ENCODE measurements at regions not wholly inside any gene's neighbourhood (a gene's known extent, or its start where the extent isn't known, plus 50 kb on each side); places are given as distances from the start of the nearest gene placed in this dataset.

DNA sequence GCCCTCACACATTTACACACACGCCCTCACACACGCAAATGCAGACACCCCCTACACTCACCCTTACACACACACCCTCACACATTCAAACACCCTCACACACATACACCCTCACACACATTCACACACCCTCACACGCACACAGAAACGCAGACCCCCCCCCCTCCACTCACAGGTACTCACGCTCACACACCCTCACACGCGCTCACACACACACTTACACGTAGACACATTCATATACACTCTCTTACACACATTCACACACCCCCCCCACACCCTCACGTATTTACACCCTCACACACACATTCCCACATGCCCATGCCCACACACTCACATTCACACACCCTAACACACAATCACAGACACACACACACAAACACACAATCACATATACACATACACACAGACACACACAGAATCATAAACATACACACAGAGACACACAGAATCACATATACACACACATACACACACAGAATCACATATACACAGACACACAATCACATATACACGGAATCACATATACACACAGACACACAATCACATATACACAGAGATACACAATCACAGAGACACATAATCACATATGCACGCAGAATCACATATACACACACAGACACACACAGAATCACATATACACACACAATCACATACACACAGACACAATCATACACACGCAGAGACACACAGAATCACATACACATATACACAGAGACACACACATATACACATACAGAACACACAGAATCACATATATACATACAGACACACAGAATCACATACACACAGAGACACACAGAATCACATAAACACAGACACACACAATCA lies 250.1 kb upstream of the RPL38 start:
- ATAC-seq (peak; percentile 11), DNase-seq (no peak)
- Mint-ChIP-seq H3K27me3 (peaks cover 14% of the 10 kb centered on the region), H3K4me1 (no peaks in the 10 kb centered on the region), H3K27ac (no peak overlapping the region), H3K4me3 (no peak overlapping the region), H3K9me3 (no peaks in the 10 kb centered on the region)

DNA sequence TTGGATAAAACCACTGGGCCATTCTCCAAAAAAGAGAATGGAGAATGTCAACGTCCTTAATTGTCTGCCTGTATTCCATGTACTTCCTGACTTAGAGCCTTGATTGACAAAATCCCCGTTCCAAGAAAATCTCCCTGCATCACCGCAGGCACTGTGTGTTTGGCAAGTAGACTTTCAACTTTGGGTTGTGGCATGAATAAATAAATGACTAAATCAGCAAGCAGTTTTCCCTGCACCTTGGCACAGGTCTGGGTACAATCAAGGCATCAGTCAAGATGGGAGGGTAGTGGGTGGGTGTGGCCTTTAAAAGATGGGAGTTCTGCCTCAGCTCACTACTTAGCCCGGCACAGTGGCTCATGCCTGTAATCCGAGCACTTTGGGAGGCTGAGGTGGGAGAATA lies 248.5 kb upstream of the RPL38 start:
- H3K27me3 Mint-ChIP-seq, result peaks cover 14% of the 10 kb centered on the region
- ATAC-seq (no peak), DNase-seq (no peak)
- no peaks in the 10 kb centered on the region for H3K4me1 Mint-ChIP-seq
- peaks cover 2 to 4% of the 10 kb centered on the region in 2 donors for H3K9me3 Mint-ChIP-seq
- H3K27ac Mint-ChIP-seq, result no peak overlapping the region
- H3K4me3 Mint-ChIP-seq, result no peak overlapping the region

DNA sequence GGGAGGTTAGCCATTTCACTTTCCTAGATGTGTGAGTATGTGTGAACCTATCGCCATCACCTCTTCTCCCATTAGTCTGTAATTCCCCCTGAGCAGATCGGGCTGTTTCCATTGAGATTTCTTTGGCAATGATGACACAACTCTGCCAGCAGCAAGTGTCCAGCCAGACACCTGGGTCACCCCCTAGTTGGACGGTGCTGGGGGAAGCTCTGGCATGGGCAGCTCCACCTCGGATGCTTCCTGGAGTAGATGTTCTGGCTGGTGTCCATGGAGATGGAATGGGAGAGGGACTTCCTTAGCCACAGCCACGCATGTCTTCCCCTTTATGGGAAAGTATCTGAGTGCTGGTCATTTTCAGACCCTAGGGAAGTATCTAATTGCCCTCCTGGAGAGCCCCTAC lies 247.9 kb upstream of the RPL38 start:
- Mint-ChIP-seq H3K4me3 (no peak overlapping the region), H3K27ac (no peak overlapping the region), H3K27me3 (peaks cover 14% of the 10 kb centered on the region), H3K4me1 (no peaks in the 10 kb centered on the region), H3K9me3 (peaks cover 7 to 8% of the 10 kb centered on the region in 2 donors)
- no peak for ATAC-seq
- DNase-seq, result no peak

DNA sequence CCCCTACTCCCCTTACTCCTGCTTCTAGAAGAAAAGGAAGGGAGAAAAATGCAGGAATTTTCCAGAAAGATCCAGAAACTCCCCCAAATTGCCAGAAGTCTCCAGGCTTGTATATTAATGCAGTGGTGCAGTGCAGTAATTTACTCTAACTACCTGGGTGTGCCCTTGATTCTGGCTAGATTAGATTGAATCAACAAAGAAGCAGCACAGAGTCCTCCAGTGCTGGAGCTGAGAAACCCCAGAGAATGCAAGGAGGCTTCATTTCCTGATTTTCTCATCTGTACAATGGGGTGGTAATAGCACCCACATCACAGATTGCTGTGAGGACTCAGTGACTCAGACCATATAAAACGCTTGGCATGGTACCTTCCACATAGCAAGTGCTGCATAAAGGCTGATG lies 247.3 kb upstream of the RPL38 start:
- Mint-ChIP-seq H3K4me1 (no peaks in the 10 kb centered on the region), H3K9me3 (peaks cover 7 to 9% of the 10 kb centered on the region in 2 donors), H3K4me3 (no peak overlapping the region), H3K27ac (no peak overlapping the region), H3K27me3 (peaks cover 13% of the 10 kb centered on the region)
- DNase-seq (no peak), ATAC-seq (no peak)

DNA sequence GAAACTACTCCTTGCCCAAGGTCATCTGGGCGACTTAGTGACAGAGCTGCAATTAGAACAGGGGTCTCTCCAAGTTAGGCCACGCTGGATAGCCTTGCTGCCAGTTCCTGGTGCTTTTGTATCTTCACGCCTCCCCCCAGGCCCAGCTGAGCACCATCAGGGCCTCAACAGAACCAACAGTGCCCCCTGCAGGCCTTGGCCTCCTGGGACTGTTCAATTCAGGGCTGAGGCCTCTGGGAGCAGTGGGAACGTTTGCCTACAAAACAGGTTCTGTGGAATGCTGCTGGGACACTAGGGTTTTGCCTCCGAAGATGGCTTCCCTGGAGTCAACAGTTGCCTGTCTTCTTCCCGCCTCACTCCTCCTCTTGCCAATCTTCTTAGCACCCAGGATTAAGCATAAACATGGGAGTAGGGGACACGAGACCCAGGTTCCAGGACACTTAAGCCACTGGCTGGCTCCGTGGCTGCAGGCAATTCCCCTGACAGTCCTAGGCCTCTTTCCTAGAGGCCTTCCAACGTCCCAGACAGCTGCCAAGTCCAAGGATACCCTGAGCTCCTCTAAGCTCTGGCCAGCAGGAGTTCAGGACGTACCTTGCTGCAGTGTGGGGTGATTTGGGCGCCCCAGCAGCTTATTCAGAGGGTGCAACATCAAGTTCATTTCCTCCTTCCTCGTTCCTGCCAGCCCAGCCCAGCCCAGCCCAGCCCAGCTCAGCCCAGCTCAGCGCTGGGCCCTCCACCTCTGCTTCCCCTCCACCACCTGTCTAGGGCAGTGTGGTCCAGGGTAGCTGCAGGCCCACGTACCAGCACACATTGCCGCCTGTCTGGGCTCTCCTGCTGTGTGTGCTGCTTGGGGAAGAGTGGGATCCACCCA lies 246.6 kb upstream of the RPL38 start:
- no peak overlapping the region for H3K4me3 Mint-ChIP-seq
- H3K27ac Mint-ChIP-seq, result no peak overlapping the region
- no peaks in the 10 kb centered on the region for H3K4me1 Mint-ChIP-seq
- DNase-seq, result peak; percentile 34 to 35
- peaks cover 7 to 9% of the 10 kb centered on the region in 2 donors for H3K9me3 Mint-ChIP-seq
- peak; percentile 46 for ATAC-seq
- H3K27me3 Mint-ChIP-seq, result peaks cover 6% of the 10 kb centered on the region

DNA sequence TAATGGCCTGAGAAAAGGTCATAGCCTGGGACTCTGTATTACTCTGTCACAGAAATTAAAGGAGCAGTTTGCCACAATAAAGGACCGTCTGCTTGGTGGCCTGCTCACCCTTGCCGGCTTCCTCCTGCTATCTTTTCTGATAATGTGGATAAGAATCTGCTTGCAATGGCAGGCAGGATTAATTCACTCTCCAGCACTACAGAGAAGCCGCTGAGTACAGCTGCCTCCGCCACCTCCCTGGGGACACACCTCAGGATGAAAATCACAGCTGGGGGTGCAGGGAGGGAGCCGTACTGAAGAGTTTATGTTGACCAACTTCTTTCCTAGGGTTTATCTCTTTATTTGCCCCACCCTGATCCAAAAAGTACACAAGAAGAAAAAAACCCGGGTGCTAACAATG lies 245.9 kb upstream of the RPL38 start:
- Mint-ChIP-seq H3K9me3 (peaks cover 7 to 9% of the 10 kb centered on the region in 2 donors), H3K27me3 (no peaks in the 10 kb centered on the region), H3K4me1 (no peaks in the 10 kb centered on the region), H3K4me3 (no peak overlapping the region), H3K27ac (no peak overlapping the region)
- ATAC-seq (no peak), DNase-seq (no peak)

DNA sequence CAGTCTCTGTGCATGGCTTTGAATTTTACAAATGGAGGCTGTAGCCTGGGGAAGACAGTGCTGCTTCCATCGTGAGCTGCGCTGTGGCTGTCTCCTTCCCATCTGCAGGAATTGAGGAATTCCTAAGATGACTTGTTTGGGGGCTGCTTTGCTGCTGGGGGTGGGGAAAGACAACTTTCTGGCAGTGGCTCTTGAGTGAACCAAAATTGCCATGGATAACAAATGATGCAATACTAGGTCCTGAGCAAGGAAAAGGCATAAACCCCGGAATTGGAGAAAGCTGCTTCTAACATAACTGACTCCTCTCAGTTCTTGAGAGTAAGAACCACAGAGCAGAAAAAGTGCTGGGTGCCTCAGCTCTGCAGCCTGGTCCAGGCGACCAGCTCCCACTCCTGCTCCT lies 245.0 kb upstream of the RPL38 start:
- Mint-ChIP-seq H3K4me1 (no peaks in the 10 kb centered on the region), H3K9me3 (peaks cover 7 to 9% of the 10 kb centered on the region in 2 donors), H3K27ac (no peak overlapping the region), H3K4me3 (no peak overlapping the region), H3K27me3 (no peaks in the 10 kb centered on the region)
- ATAC-seq (no peak), DNase-seq (no peak)

DNA sequence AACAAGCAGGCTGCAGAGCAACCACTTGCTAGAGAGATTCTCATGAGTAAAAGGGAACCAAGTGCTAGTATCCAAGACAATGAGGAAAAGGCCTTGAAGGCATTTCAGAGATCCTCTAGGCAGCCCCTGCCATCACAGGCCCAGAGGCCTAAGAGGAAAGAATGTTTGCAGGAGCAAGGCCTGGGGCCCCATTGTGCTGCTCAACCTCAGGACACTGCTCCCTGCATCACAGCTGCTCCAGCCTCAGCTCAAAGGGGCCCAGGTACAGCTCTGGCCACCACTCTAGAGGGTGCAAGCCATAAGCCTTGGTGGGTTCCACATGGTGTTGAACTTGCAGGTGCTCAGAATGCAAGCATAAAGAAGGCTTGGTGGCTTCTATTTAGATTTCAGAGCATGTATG lies 243.0 kb upstream of the RPL38 start:
- H3K9me3 Mint-ChIP-seq, result peaks cover 9 to 17% of the 10 kb centered on the region in 2 donors
- no peak for DNase-seq
- no peak for ATAC-seq
- no peaks in the 10 kb centered on the region for H3K27me3 Mint-ChIP-seq
- H3K27ac Mint-ChIP-seq, result no peak overlapping the region
- H3K4me1 Mint-ChIP-seq, result no peaks in the 10 kb centered on the region
- H3K4me3 Mint-ChIP-seq, result no peak overlapping the region

DNA sequence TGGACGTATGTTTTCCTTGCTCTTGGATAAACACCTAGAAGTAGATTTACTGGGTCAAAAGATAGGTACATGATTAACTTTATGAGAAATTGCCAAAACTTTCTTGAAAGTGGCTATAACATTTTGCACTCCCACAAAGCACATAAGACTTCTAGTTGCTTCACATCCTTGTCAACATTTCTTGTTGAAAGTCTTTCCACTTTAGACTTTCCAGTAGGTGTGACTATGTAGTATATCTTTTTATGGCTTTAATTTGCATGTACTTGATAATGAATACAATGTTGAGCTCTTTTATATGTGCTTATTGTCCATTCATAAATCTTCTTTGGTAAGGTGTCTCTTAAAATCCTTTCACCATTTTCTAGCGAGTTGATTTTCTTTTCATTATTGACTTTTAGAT lies 241.2 kb upstream of the RPL38 start:
- DNase-seq, result no peak
- H3K4me1 Mint-ChIP-seq, result no peaks in the 10 kb centered on the region
- no peaks in the 10 kb centered on the region for H3K27me3 Mint-ChIP-seq
- H3K27ac Mint-ChIP-seq, result no peak overlapping the region
- peaks cover 9 to 17% of the 10 kb centered on the region in 2 donors for H3K9me3 Mint-ChIP-seq
- no peak for ATAC-seq
- H3K4me3 Mint-ChIP-seq, result no peak overlapping the region

DNA sequence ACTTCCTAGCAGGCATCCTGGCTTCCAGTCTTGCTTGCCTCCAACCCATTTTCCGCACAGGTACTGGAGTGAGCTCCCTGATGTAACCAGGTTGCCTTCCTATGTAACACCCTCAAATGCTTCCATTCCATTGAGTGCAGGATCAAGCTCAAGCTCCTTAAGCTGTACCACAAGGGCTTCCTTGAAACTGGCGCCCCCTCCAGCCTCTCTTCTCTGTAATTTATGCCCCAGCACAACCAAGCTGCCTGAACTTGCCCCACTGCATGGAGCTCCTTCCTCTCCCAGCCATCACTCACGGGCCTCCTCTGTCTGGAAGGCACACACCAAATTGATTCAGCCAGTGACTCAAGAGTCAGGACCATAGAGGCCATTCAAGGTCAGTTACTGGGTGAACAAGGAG lies 234.8 kb upstream of the RPL38 start:
- H3K4me1 Mint-ChIP-seq, result no peaks in the 10 kb centered on the region
- peaks cover 23% of the 10 kb centered on the region for H3K27me3 Mint-ChIP-seq
- DNase-seq, result no peak
- ATAC-seq, result no peak
- H3K27ac Mint-ChIP-seq, result no peak overlapping the region
- H3K9me3 Mint-ChIP-seq, result peaks cover 0 to 10% of the 10 kb centered on the region in 2 donors
- H3K4me3 Mint-ChIP-seq, result no peak overlapping the region

DNA sequence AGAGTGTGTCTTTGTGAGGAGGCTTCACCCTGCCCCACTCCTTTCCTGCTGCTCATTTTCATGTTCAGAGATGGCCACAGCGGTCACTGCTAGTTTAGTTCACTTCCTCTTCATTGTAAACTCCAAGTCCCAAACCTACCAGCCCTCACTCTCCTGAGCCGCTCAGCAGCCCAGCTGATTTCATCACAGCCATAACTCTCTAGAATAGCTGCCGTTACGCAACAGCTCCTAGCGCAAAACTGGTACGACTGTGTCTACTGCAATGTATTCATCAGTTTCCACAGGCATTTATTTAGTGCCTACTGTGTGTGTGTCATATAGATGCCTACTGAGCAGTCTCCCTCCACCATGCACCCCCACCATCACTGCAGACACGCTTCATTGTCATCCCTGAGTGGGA lies 233.5 kb upstream of the RPL38 start:
- H3K4me3 Mint-ChIP-seq, result no peak overlapping the region
- H3K27ac Mint-ChIP-seq, result no peak overlapping the region
- no peak for DNase-seq
- peaks cover 0 to 4% of the 10 kb centered on the region in 2 donors for H3K9me3 Mint-ChIP-seq
- ATAC-seq, result no peak
- no peaks in the 10 kb centered on the region for H3K4me1 Mint-ChIP-seq
- H3K27me3 Mint-ChIP-seq, result peaks cover 23% of the 10 kb centered on the region

DNA sequence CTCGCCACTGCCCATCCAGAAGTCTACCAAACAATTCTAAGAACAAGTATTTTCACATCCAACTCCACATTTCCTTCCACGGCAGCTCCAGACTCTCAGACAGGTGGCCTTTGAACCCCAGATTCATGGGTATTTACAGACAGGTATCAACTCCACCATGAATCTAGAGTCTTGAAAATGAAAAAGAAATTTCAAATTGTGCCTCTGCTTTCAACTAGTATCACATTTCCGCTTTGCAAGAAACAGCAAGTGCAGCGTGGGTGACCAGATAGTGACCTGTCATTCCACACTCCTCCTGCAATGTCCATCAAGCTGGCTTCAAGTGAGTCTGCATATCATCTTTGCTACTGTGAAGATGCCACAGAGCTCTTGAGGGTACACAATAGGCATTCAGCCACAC lies 232.4 kb upstream of the RPL38 start:
- H3K4me3 Mint-ChIP-seq, result no peak overlapping the region
- no peaks in the 10 kb centered on the region for H3K4me1 Mint-ChIP-seq

DNA sequence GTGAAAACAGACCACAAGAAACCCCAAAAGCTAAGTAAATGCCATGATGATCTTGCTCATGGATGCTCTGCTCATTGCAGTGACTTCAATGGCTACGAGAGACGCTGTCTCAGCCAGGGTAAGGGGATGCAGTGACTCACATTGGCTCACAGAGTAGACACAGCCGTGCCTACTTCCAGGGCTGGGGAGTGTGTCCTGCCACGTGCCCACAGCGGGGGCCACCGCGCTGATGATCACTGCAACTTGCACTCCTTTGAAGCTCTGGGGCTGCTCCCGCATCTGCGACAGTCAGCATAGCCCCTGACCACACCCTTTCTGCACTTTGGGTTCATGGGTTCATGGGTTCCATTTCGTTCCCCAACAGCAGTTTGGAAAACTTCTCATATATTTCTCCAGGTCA lies 231.4 kb upstream of the RPL38 start:
- no peak overlapping the region for H3K4me3 Mint-ChIP-seq
- no peak overlapping the region for H3K27ac Mint-ChIP-seq
- H3K4me1 Mint-ChIP-seq, result no peaks in the 10 kb centered on the region
- DNase-seq (no peak), ATAC-seq (no peak)
- H3K9me3 Mint-ChIP-seq, result no peaks in the 10 kb centered on the region
- peaks cover 23% of the 10 kb centered on the region for H3K27me3 Mint-ChIP-seq

More for the DNA sequence above, 232.4 kb upstream of the RPL38 start:
- DNase-seq, result no peak
- Mint-ChIP-seq H3K27ac (no peak overlapping the region), H3K9me3 (no peaks in the 10 kb centered on the region), H3K27me3 (peaks cover 23% of the 10 kb centered on the region)
- no peak for ATAC-seq

DNA sequence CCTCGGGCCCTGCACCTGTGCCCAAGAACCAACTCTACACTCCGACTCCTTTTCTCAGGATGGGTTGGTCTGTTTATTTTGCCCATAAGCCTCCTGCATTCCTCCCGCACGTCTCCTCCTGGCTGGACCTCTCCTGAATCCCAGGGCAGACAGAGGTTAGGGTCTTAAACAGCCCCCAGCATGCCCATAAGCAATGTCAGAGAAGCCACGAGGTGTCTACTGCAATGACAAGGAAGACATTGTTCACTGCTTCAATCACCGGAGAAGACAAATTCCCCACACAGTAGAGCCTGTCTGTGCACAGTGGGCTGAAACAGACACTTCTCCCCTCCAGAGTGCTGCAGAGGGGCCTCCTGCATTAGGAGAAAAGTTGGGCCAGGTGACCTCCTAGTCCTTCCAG lies 230.6 kb upstream of the RPL38 start:
- no peaks in the 10 kb centered on the region for H3K4me1 Mint-ChIP-seq
- peaks cover 23% of the 10 kb centered on the region for H3K27me3 Mint-ChIP-seq
- DNase-seq (no peak), ATAC-seq (no peak)
- H3K9me3 Mint-ChIP-seq, result no peaks in the 10 kb centered on the region
- H3K4me3 Mint-ChIP-seq, result no peak overlapping the region
- H3K27ac Mint-ChIP-seq, result no peak overlapping the region

DNA sequence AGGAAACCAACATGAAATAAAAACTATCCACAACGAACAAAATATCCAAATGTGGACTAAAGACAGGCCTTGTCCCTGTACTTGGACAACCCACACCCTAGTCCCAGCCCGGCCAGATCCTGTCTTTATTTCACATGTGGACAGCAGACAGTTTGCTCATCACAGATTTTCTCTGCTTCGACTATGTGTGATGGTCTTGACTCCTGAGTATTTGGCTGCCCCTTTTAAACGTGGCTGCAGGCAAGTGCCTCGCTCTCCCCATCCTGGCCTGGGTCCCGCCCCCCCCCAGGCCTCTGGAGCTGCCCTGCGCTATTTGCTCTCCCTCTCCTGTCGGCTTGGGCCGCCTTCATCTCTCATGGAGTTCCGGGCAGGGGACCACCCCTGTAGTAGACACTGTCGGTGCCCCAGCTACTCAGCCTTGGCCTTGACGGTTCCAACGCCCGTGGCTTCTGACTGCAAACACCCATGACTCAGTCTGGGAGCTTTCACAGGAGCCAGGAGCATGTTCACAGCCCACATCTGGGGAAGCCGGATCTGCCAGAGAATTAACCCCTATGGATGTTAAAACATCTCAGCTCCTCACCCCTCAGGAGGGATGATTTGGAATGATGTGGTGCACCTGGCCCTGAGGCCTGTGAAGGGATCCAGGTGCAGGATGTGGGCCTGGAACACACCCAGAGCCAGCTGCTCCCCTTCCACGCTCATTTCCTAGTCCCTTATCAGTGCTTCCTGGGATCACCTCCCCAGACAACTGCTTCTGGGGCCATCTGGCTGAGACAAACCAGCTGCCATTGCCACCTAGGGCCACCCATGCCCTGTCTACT lies 229.7 kb upstream of the RPL38 start:
- H3K27me3 Mint-ChIP-seq, result peaks cover 23% of the 10 kb centered on the region
- H3K9me3 Mint-ChIP-seq, result no peaks in the 10 kb centered on the region
- no peaks in the 10 kb centered on the region for H3K4me1 Mint-ChIP-seq
- ATAC-seq, result no peak
- no peak for DNase-seq
- peak overlapping the region in 1 of 2 donors; percentile 44 for H3K27ac Mint-ChIP-seq
- no peak overlapping the region for H3K4me3 Mint-ChIP-seq
